ENCODE measurements at regions not wholly inside any gene's neighbourhood (a gene's known extent, or its start where the extent isn't known, plus 50 kb on each side); places are given as distances from the start of the nearest gene placed in this dataset.

DNA sequence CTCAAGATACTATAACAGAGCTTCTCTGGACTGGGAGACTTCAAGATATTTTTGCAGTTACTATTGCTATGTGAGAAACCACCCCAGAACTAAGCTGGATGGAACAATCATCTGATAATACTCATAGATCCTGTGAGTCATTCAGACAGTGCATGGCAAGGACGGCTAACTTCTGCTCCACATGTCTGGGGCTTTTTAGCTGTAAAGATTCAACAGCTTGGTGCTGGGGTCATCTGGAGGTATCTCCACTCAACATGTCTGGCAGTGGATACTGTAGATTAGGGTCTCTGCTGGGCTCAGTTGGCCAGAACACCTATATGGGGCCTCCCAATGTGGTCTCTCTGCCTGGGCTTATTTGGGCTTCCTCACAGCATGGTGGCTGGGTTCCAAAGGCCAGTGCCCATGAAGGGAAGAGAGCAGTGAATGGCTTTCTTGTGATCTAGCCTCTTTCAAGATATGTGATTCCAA, 117.3 kb upstream of the SLC7A14 start (continued):
- TF ChIP-seq, protein P1, sequence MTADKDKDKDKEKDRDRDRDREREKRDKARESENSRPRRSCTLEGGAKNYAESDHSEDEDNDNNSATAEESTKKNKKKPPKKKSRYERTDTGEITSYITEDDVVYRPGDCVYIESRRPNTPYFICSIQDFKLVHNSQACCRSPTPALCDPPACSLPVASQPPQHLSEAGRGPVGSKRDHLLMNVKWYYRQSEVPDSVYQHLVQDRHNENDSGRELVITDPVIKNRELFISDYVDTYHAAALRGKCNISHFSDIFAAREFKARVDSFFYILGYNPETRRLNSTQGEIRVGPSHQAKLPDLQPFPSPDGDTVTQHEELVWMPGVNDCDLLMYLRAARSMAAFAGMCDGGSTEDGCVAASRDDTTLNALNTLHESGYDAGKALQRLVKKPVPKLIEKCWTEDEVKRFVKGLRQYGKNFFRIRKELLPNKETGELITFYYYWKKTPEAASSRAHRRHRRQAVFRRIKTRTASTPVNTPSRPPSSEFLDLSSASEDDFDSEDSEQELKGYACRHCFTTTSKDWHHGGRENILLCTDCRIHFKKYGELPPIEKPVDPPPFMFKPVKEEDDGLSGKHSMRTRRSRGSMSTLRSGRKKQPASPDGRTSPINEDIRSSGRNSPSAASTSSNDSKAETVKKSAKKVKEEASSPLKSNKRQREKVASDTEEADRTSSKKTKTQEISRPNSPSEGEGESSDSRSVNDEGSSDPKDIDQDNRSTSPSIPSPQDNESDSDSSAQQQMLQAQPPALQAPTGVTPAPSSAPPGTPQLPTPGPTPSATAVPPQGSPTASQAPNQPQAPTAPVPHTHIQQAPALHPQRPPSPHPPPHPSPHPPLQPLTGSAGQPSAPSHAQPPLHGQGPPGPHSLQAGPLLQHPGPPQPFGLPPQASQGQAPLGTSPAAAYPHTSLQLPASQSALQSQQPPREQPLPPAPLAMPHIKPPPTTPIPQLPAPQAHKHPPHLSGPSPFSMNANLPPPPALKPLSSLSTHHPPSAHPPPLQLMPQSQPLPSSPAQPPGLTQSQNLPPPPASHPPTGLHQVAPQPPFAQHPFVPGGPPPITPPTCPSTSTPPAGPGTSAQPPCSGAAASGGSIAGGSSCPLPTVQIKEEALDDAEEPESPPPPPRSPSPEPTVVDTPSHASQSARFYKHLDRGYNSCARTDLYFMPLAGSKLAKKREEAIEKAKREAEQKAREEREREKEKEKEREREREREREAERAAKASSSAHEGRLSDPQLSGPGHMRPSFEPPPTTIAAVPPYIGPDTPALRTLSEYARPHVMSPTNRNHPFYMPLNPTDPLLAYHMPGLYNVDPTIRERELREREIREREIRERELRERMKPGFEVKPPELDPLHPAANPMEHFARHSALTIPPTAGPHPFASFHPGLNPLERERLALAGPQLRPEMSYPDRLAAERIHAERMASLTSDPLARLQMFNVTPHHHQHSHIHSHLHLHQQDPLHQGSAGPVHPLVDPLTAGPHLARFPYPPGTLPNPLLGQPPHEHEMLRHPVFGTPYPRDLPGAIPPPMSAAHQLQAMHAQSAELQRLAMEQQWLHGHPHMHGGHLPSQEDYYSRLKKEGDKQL (CRISPR knock-in tag; IDR thresholded peaks at IDR 0.05; ENCODE audit: borderline replicate concordance) = no peak

DNA sequence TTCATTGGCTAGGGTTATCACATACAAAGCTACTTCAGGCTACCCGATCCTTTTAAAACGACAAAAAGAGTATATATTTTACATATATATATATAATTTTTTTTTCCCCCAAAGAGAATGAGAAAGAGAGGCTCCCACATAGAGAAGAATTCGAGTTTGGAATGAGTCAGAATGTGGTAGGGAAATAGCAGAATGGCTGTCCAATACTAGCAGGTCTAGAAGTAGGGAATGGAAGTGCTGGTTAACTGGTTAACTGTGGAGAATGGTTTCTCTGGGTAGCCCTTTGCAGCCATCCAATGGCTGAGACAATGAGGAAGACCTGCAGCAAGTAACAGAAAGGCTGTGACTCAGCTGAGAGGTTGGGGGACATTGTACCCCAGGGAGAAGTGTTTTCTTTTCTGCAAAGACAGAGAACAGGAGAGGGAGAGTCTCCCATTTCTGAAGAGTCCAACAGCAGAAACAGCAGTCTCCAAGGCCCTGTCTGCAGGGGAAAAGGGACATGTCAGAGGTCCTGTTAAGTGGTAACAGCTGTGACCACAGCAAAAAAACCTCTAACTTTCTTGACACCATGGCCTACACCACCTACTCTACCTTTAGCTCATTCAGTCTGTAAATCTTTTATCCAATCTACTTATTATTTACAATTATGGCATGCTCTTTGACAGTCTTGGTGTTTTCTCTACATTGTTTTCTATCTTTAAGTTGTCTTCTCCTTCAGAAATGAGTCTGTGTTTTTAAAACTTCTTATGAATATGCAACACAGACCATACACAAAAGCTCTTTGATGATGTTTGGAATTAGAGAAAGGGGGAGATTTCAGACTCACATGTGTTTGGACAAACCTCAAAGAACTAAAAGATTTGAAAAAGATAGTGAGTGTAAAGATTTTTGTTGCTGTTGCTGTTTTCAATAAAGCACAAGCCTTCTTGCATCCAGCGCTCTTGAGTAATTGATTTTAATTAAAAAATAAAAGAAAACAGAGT, 116.1 kb upstream of the SLC7A14 start:
- no TSS peak for BruUV-seq (replicated peaks)
- 63% methylated on average over 4 of the region's 4 CpGs for WGBS (ENCODE audit: insufficient coverage, low coverage, missing lambda C conversion rate)
- Histone ChIP-seq H3K4me3 (no peak overlapping the region), H3K4me1 (replicated peaks in 1 of 2; ENCODE audit: control insufficient read depth in 2 of 2, insufficient read depth in 2 of 2, low read length in 2 of 2) (peaks cover 0 to 50% of the 10 kb centered on the region in 2 experiments; a peak in 4 of 5 replicates), H3K27ac (ENCODE audit: extremely low read depth, low read depth, low read length) (peak overlapping the region; percentile 84), H3K79me2 (ENCODE audit: control insufficient read depth, insufficient read depth, low read length) (no peaks in the 10 kb centered on the region), H3K4me2 (ENCODE audit: insufficient read depth, low read length) (no peak overlapping the region), H3K9me3 (replicated peaks; ENCODE audit: control insufficient read depth, insufficient read depth, low read depth, low read length) (no peaks in the 10 kb centered on the region), H3K9me1 (ENCODE audit: control insufficient read depth, insufficient read depth, low read length) (no peaks in the 10 kb centered on the region), H4K20me1 (replicated peaks; ENCODE audit: control insufficient read depth, insufficient read depth, low read length) (no peaks in the 10 kb centered on the region), H2AFZ (ENCODE audit: low read depth, low read length) (peak overlapping the region; percentile 86), H3K9ac (ENCODE audit: insufficient read depth in 1 of 2, low read depth in 2 of 2, low read length in 2 of 2) (peak overlapping the region in 1 of 2 experiments; percentile 22; a peak in 1 of 4 replicates), H3K27me3 (ENCODE audit: control insufficient read depth in 2 of 2, insufficient read depth in 2 of 2, low read length in 2 of 2) (no peaks in the 10 kb centered on the region), H3K36me3 (ENCODE audit: control insufficient read depth, insufficient read depth, low read length) (no peaks in the 10 kb centered on the region)
- no peak for FAIRE-seq
- peak in 1 of 4 experiments; percentile 35 for DNase-seq (ENCODE audit: extremely low read depth in 1 of 4, low spot score in 3 of 4)
- CTCF ChIA-PET (ENCODE audit: low intra/inter-chr PET ratio) = no interaction called here
- in situ Hi-C loops (cut with MboI) (no loop called here), intact Hi-C loops (cut with micrococcal nuclease) (no loop called here)
- peak; percentile 34 for ATAC-seq
- POLR2A ChIA-PET = interaction anchor here (0.5 to 1.9 kb wide), 7 partner anchors 9 to 716 kb away, joined by 3 to 6 read pairs (median 3); no protein-coding TSS in a partner anchor
- no peak for TF ChIP-seq PHB (CRISPR knock-in tag; IDR thresholded peaks at IDR 0.05)
- TF ChIP-seq, protein P2, sequence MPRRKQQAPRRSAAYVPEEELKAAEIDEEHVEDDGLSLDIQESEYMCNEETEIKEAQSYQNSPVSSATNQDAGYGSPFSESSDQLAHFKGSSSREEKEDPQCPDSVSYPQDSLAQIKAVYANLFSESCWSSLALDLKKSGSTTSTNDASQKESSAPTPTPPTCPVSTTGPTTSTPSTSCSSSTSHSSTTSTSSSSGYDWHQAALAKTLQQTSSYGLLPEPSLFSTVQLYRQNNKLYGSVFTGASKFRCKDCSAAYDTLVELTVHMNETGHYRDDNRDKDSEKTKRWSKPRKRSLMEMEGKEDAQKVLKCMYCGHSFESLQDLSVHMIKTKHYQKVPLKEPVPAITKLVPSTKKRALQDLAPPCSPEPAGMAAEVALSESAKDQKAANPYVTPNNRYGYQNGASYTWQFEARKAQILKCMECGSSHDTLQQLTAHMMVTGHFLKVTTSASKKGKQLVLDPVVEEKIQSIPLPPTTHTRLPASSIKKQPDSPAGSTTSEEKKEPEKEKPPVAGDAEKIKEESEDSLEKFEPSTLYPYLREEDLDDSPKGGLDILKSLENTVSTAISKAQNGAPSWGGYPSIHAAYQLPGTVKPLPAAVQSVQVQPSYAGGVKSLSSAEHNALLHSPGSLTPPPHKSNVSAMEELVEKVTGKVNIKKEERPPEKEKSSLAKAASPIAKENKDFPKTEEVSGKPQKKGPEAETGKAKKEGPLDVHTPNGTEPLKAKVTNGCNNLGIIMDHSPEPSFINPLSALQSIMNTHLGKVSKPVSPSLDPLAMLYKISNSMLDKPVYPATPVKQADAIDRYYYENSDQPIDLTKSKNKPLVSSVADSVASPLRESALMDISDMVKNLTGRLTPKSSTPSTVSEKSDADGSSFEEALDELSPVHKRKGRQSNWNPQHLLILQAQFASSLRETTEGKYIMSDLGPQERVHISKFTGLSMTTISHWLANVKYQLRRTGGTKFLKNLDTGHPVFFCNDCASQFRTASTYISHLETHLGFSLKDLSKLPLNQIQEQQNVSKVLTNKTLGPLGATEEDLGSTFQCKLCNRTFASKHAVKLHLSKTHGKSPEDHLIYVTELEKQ (CRISPR knock-in tag; IDR thresholded peaks at IDR 0.05) = 0 out of 2 replicates have a peak, but pooled peaks have one; percentile 19
- TF ChIP-seq, protein P3, sequence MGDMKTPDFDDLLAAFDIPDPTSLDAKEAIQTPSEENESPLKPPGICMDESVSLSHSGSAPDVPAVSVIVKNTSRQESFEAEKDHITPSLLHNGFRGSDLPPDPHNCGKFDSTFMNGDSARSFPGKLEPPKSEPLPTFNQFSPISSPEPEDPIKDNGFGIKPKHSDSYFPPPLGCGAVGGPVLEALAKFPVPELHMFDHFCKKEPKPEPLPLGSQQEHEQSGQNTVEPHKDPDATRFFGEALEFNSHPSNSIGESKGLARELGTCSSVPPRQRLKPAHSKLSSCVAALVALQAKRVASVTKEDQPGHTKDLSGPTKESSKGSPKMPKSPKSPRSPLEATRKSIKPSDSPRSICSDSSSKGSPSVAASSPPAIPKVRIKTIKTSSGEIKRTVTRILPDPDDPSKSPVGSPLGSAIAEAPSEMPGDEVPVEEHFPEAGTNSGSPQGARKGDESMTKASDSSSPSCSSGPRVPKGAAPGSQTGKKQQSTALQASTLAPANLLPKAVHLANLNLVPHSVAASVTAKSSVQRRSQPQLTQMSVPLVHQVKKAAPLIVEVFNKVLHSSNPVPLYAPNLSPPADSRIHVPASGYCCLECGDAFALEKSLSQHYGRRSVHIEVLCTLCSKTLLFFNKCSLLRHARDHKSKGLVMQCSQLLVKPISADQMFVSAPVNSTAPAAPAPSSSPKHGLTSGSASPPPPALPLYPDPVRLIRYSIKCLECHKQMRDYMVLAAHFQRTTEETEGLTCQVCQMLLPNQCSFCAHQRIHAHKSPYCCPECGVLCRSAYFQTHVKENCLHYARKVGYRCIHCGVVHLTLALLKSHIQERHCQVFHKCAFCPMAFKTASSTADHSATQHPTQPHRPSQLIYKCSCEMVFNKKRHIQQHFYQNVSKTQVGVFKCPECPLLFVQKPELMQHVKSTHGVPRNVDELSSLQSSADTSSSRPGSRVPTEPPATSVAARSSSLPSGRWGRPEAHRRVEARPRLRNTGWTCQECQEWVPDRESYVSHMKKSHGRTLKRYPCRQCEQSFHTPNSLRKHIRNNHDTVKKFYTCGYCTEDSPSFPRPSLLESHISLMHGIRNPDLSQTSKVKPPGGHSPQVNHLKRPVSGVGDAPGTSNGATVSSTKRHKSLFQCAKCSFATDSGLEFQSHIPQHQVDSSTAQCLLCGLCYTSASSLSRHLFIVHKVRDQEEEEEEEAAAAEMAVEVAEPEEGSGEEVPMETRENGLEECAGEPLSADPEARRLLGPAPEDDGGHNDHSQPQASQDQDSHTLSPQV (IDR thresholded peaks at IDR 0.05) = peak; percentile 54

Data from K562 (cell line).